Stomach (tissue), 4 donors: ENCODE measurements at regions not wholly inside any gene's neighbourhood (a gene's known extent, or its start where the extent isn't known, plus 50 kb on each side); places are given as distances from the start of the nearest gene placed in this dataset.

ENCODE experiments used
- CTCF ChIP-seq, 7 experiments: fragments of 450-650 bp in 4 of 7; fragments of 200-600 bp in 3 of 7; sonication (generic) in 3 of 7; IDR thresholded peaks; one replicate each; pipeline ENCODE4 v1.5.1; 2016 to 2019; ENCODE audit warnings: antibody characterized with exemption in 7 of 7, control low read depth in 2 of 7, mild to moderate bottlenecking in 1 of 7
- EP300 ChIP-seq: sonication (generic); formaldehyde crosslinking; IDR thresholded peaks from one replicate; pipeline ENCODE4 v1.6.1; 2017; ENCODE audit warnings: antibody characterized with exemption
- POLR2A ChIP-seq, 4 donors: fragments of 450-650 bp; IDR thresholded peaks; one replicate each; pipeline ENCODE4 v1.6.1; 2016; ENCODE audit warnings: antibody characterized with exemption in 4 of 4, control low read depth in 2 of 4, mild to moderate bottlenecking in 1 of 4, moderate library complexity in 1 of 4
- POLR2AphosphoS5 ChIP-seq, 3 donors: sonication (generic); formaldehyde crosslinking; IDR thresholded peaks; one replicate each; pipeline ENCODE4 v1.6.1; 2016; ENCODE audit warnings: antibody characterized with exemption in 3 of 3

- TF ChIP-seq CTCF (IDR thresholded peaks at IDR 0.05) (no peak), POLR2A (IDR thresholded peaks at IDR 0.05) (no peak), POLR2AphosphoS5 (IDR thresholded peaks at IDR 0.05) (no peak), EP300 (no peak)
These were observed 184.1 kb upstream of the IVNS1ABP start for GRCh38 chr1:185501099-185501498.
